ENCODE measurements at regions not wholly inside any gene's neighbourhood (a gene's known extent, or its start where the extent isn't known, plus 50 kb on each side); places are given as distances from the start of the nearest gene placed in this dataset.

GRCh38 chr19:28887920-28888618, 324.9 kb downstream of the UQCRFS1 start:
- Mint-ChIP-seq H3K36me3 (no peaks in the 10 kb centered on the region), H3K4me3 (no peak overlapping the region), H3K9me3 (peaks cover 9% of the 10 kb centered on the region), H3K27me3 (no peaks in the 10 kb centered on the region), H3K27ac (no peak overlapping the region), H3K4me1 (no peaks in the 10 kb centered on the region)
- DNase-seq (ENCODE audit: low spot score in 2 of 2) = no peak
- no peak for ATAC-seq (ENCODE audit: low read depth)

GRCh38 chr19:28886708-28887107, 326.2 kb downstream of the UQCRFS1 start:
- H3K36me3 Mint-ChIP-seq = no peaks in the 10 kb centered on the region
- no peak overlapping the region for H3K4me3 Mint-ChIP-seq
- DNase-seq (ENCODE audit: low spot score in 2 of 2) = no peak
- H3K4me1 Mint-ChIP-seq = no peaks in the 10 kb centered on the region
- no peak for ATAC-seq (ENCODE audit: low read depth)
- no peaks in the 10 kb centered on the region for H3K27me3 Mint-ChIP-seq
- peaks cover 6% of the 10 kb centered on the region for H3K9me3 Mint-ChIP-seq
- H3K27ac Mint-ChIP-seq = no peak overlapping the region

GRCh38 chr19:28885965-28886364, 327.0 kb downstream of the UQCRFS1 start:
- H3K9me3 Mint-ChIP-seq = peaks cover 5% of the 10 kb centered on the region
- H3K4me1 Mint-ChIP-seq = no peaks in the 10 kb centered on the region
- no peak for ATAC-seq (ENCODE audit: low read depth)
- no peak overlapping the region for H3K27ac Mint-ChIP-seq
- H3K36me3 Mint-ChIP-seq = no peaks in the 10 kb centered on the region
- no peak overlapping the region for H3K4me3 Mint-ChIP-seq
- no peaks in the 10 kb centered on the region for H3K27me3 Mint-ChIP-seq
- DNase-seq (ENCODE audit: low spot score in 2 of 2) = no peak

- H3K27ac Mint-ChIP-seq = no peak overlapping the region
- no peak for DNase-seq (ENCODE audit: low spot score in 2 of 2)
Measured at GRCh38 chr19:28884786-28885476, 328.0 kb downstream of the UQCRFS1 start.

GRCh38 chr19:28883241-28883693, 329.7 kb downstream of the UQCRFS1 start:
- ATAC-seq (ENCODE audit: low read depth) = no peak
- Mint-ChIP-seq H3K9me3 (peaks cover 1% of the 10 kb centered on the region), H3K27ac (no peak overlapping the region), H3K4me3 (no peak overlapping the region), H3K36me3 (no peaks in the 10 kb centered on the region), H3K27me3 (no peaks in the 10 kb centered on the region), H3K4me1 (no peaks in the 10 kb centered on the region)
- DNase-seq (ENCODE audit: low spot score in 2 of 2) = no peak

More at GRCh38 chr19:28884786-28885476, 328.0 kb downstream of the UQCRFS1 start:
- Mint-ChIP-seq H3K36me3 (no peaks in the 10 kb centered on the region), H3K27me3 (no peaks in the 10 kb centered on the region), H3K9me3 (peaks cover 5% of the 10 kb centered on the region), H3K4me1 (no peaks in the 10 kb centered on the region), H3K4me3 (no peak overlapping the region)
- ATAC-seq (ENCODE audit: low read depth) = no peak

GRCh38 chr19:28882818-28883217, 330.1 kb downstream of the UQCRFS1 start:
- H3K36me3 Mint-ChIP-seq = no peaks in the 10 kb centered on the region
- H3K27me3 Mint-ChIP-seq = no peaks in the 10 kb centered on the region
- H3K27ac Mint-ChIP-seq = no peak overlapping the region
- H3K9me3 Mint-ChIP-seq = peaks cover 1% of the 10 kb centered on the region
- DNase-seq (ENCODE audit: low spot score in 2 of 2) (no peak), ATAC-seq (ENCODE audit: low read depth) (no peak)
- no peaks in the 10 kb centered on the region for H3K4me1 Mint-ChIP-seq
- no peak overlapping the region for H3K4me3 Mint-ChIP-seq

- H3K36me3 Mint-ChIP-seq = no peaks in the 10 kb centered on the region
- no peak overlapping the region for H3K4me3 Mint-ChIP-seq
- DNase-seq (ENCODE audit: low spot score in 2 of 2) (no peak), ATAC-seq (ENCODE audit: low read depth) (no peak)
- H3K9me3 Mint-ChIP-seq = peaks cover 1% of the 10 kb centered on the region
- no peak overlapping the region for H3K27ac Mint-ChIP-seq
- H3K4me1 Mint-ChIP-seq = no peaks in the 10 kb centered on the region
- H3K27me3 Mint-ChIP-seq = no peaks in the 10 kb centered on the region
Measured at GRCh38 chr19:28881616-28882015, 331.3 kb downstream of the UQCRFS1 start.

- Mint-ChIP-seq H3K4me1 (no peaks in the 10 kb centered on the region), H3K4me3 (no peak overlapping the region), H3K27me3 (no peaks in the 10 kb centered on the region), H3K36me3 (no peaks in the 10 kb centered on the region), H3K9me3 (peaks cover 1% of the 10 kb centered on the region), H3K27ac (no peak overlapping the region)
- no peak for ATAC-seq (ENCODE audit: low read depth)
- no peak for DNase-seq (ENCODE audit: low spot score in 2 of 2)
Measured at GRCh38 chr19:28880735-28881401, 332.1 kb downstream of the UQCRFS1 start.

- H3K4me1 Mint-ChIP-seq = no peaks in the 10 kb centered on the region
- no peaks in the 10 kb centered on the region for H3K27me3 Mint-ChIP-seq
- no peaks in the 10 kb centered on the region for H3K36me3 Mint-ChIP-seq
- no peaks in the 10 kb centered on the region for H3K9me3 Mint-ChIP-seq
- no peak overlapping the region for H3K27ac Mint-ChIP-seq
- ATAC-seq (ENCODE audit: low read depth) (no peak), DNase-seq (ENCODE audit: low spot score in 2 of 2) (no peak)
- no peak overlapping the region for H3K4me3 Mint-ChIP-seq
Measured at GRCh38 chr19:28878862-28879566, 333.9 kb downstream of the UQCRFS1 start.

GRCh38 chr19:28876609-28877123, 336.3 kb downstream of the UQCRFS1 start:
- Mint-ChIP-seq H3K27me3 (no peaks in the 10 kb centered on the region), H3K9me3 (peaks cover 5% of the 10 kb centered on the region), H3K4me1 (no peaks in the 10 kb centered on the region), H3K36me3 (no peaks in the 10 kb centered on the region), H3K4me3 (no peak overlapping the region), H3K27ac (no peak overlapping the region)
- ATAC-seq (ENCODE audit: low read depth) (no peak), DNase-seq (ENCODE audit: low spot score in 2 of 2) (no peak)

- no peaks in the 10 kb centered on the region for H3K36me3 Mint-ChIP-seq
- ATAC-seq (ENCODE audit: low read depth) = no peak
- no peak overlapping the region for H3K27ac Mint-ChIP-seq
- H3K4me1 Mint-ChIP-seq = no peaks in the 10 kb centered on the region
- no peak overlapping the region for H3K4me3 Mint-ChIP-seq
- no peaks in the 10 kb centered on the region for H3K27me3 Mint-ChIP-seq
- DNase-seq (ENCODE audit: low spot score in 2 of 2) = no peak
- H3K9me3 Mint-ChIP-seq = peaks cover 7% of the 10 kb centered on the region
Measured at GRCh38 chr19:28874742-28875141, 338.2 kb downstream of the UQCRFS1 start.

- Mint-ChIP-seq H3K4me1 (peaks cover 2% of the 10 kb centered on the region), H3K27ac (no peak overlapping the region), H3K9me3 (peaks cover 10% of the 10 kb centered on the region), H3K36me3 (no peaks in the 10 kb centered on the region), H3K4me3 (no peak overlapping the region), H3K27me3 (peaks cover 3% of the 10 kb centered on the region)
- DNase-seq (ENCODE audit: low spot score in 2 of 2) = no peak
- ATAC-seq (ENCODE audit: low read depth) = no peak
Measured at GRCh38 chr19:28873301-28873700, 339.6 kb downstream of the UQCRFS1 start.

GRCh38 chr19:28871099-28871725, 341.7 kb downstream of the UQCRFS1 start:
- ATAC-seq (ENCODE audit: low read depth) (no peak), DNase-seq (ENCODE audit: low spot score in 2 of 2) (no peak)
- peaks cover 12% of the 10 kb centered on the region for H3K9me3 Mint-ChIP-seq
- H3K4me3 Mint-ChIP-seq = no peak overlapping the region
- H3K36me3 Mint-ChIP-seq = no peaks in the 10 kb centered on the region
- no peak overlapping the region for H3K27ac Mint-ChIP-seq
- peaks cover 3% of the 10 kb centered on the region for H3K27me3 Mint-ChIP-seq
- H3K4me1 Mint-ChIP-seq = peaks cover 2% of the 10 kb centered on the region

Measured in memory B cell (primary cell).